ENCODE measurements at regions not wholly inside any gene's neighbourhood (a gene's known extent, or its start where the extent isn't known, plus 50 kb on each side); places are given as distances from the start of the nearest gene placed in this dataset.

GRCh38 chr4:89587364-89587763 lies 249.6 kb downstream of the SNCA start:
- H3K4me3 Mint-ChIP-seq, result no peak overlapping the region
- H3K4me1 Mint-ChIP-seq (ENCODE audit: low read depth), result no peaks in the 10 kb centered on the region
- ATAC-seq (replicated peaks in 1 of 2), result no peak

GRCh38 chr4:89586864-89587263 lies 250.1 kb downstream of the SNCA start:
- Mint-ChIP-seq H3K27me3 (ENCODE audit: low read depth) (peaks cover 12% of the 10 kb centered on the region), H3K4me1 (ENCODE audit: low read depth) (no peaks in the 10 kb centered on the region), H3K4me3 (no peak overlapping the region), H3K27ac (no peak overlapping the region), H3K36me3 (ENCODE audit: insufficient read depth in 2 of 2) (no peaks in the 10 kb centered on the region), H3K9me3 (peaks cover 0 to 2% of the 10 kb centered on the region in 2 donors)
- DNase-seq (no peak), ATAC-seq (replicated peaks in 1 of 2) (no peak)

More at GRCh38 chr4:89587364-89587763, 249.6 kb downstream of the SNCA start:
- no peak overlapping the region for H3K27ac Mint-ChIP-seq
- H3K36me3 Mint-ChIP-seq (ENCODE audit: insufficient read depth in 2 of 2), result no peaks in the 10 kb centered on the region
- DNase-seq, result no peak
- peaks cover 2% of the 10 kb centered on the region in 2 donors for H3K9me3 Mint-ChIP-seq
- H3K27me3 Mint-ChIP-seq (ENCODE audit: low read depth), result peaks cover 8% of the 10 kb centered on the region

GRCh38 chr4:89586318-89586717 lies 250.6 kb downstream of the SNCA start:
- ATAC-seq (replicated peaks in 1 of 2) (no peak), DNase-seq (no peak)
- H3K27ac Mint-ChIP-seq, result no peak overlapping the region
- H3K27me3 Mint-ChIP-seq (ENCODE audit: low read depth), result peaks cover 12% of the 10 kb centered on the region
- H3K4me1 Mint-ChIP-seq (ENCODE audit: low read depth), result no peaks in the 10 kb centered on the region
- no peaks in the 10 kb centered on the region for H3K9me3 Mint-ChIP-seq
- no peak overlapping the region for H3K4me3 Mint-ChIP-seq
- no peaks in the 10 kb centered on the region for H3K36me3 Mint-ChIP-seq (ENCODE audit: insufficient read depth in 2 of 2)

- no peak for DNase-seq
- Mint-ChIP-seq H3K4me3 (no peak overlapping the region), H3K27ac (no peak overlapping the region), H3K36me3 (ENCODE audit: insufficient read depth in 2 of 2) (no peaks in the 10 kb centered on the region), H3K9me3 (no peaks in the 10 kb centered on the region), H3K4me1 (ENCODE audit: low read depth) (no peaks in the 10 kb centered on the region), H3K27me3 (ENCODE audit: low read depth) (peaks cover 12% of the 10 kb centered on the region)
- ATAC-seq (replicated peaks in 1 of 2), result no peak
These were observed 254.0 kb downstream of the SNCA start for GRCh38 chr4:89582756-89583505.

- Mint-ChIP-seq H3K9me3 (no peaks in the 10 kb centered on the region), H3K4me1 (ENCODE audit: low read depth) (no peaks in the 10 kb centered on the region), H3K4me3 (no peak overlapping the region), H3K27me3 (ENCODE audit: low read depth) (peaks cover 7% of the 10 kb centered on the region), H3K27ac (no peak overlapping the region), H3K36me3 (ENCODE audit: insufficient read depth in 2 of 2) (no peaks in the 10 kb centered on the region)
- ATAC-seq (replicated peaks in 1 of 2) (no peak), DNase-seq (no peak)
These were observed 257.2 kb downstream of the SNCA start for GRCh38 chr4:89579771-89580170.

GRCh38 chr4:89576246-89576645 lies 260.7 kb downstream of the SNCA start:
- Mint-ChIP-seq H3K9me3 (no peaks in the 10 kb centered on the region), H3K27me3 (ENCODE audit: low read depth) (no peaks in the 10 kb centered on the region), H3K36me3 (ENCODE audit: insufficient read depth in 2 of 2) (no peaks in the 10 kb centered on the region), H3K4me3 (no peak overlapping the region), H3K27ac (no peak overlapping the region), H3K4me1 (ENCODE audit: low read depth) (no peaks in the 10 kb centered on the region)
- ATAC-seq (replicated peaks in 1 of 2), result no peak
- DNase-seq, result no peak

- no peak for DNase-seq
- Mint-ChIP-seq H3K9me3 (no peaks in the 10 kb centered on the region), H3K4me1 (ENCODE audit: low read depth) (no peaks in the 10 kb centered on the region), H3K36me3 (ENCODE audit: insufficient read depth in 2 of 2) (no peaks in the 10 kb centered on the region), H3K27me3 (ENCODE audit: low read depth) (no peaks in the 10 kb centered on the region), H3K4me3 (no peak overlapping the region), H3K27ac (no peak overlapping the region)
- ATAC-seq (replicated peaks in 1 of 2), result no peak
These were observed 261.1 kb downstream of the SNCA start for GRCh38 chr4:89575840-89576239.

- Mint-ChIP-seq H3K27me3 (ENCODE audit: low read depth) (no peaks in the 10 kb centered on the region), H3K9me3 (no peaks in the 10 kb centered on the region), H3K4me1 (ENCODE audit: low read depth) (no peaks in the 10 kb centered on the region), H3K36me3 (ENCODE audit: insufficient read depth in 2 of 2) (no peaks in the 10 kb centered on the region), H3K27ac (no peak overlapping the region), H3K4me3 (no peak overlapping the region)
- no peak for ATAC-seq (replicated peaks in 1 of 2)
- DNase-seq, result no peak
These were observed 262.8 kb downstream of the SNCA start for GRCh38 chr4:89574176-89574575.

GRCh38 chr4:89573656-89574055 lies 263.3 kb downstream of the SNCA start:
- Mint-ChIP-seq H3K4me1 (ENCODE audit: low read depth) (no peaks in the 10 kb centered on the region), H3K4me3 (no peak overlapping the region), H3K9me3 (no peaks in the 10 kb centered on the region), H3K27me3 (ENCODE audit: low read depth) (no peaks in the 10 kb centered on the region), H3K36me3 (ENCODE audit: insufficient read depth in 2 of 2) (no peaks in the 10 kb centered on the region), H3K27ac (no peak overlapping the region)
- ATAC-seq (replicated peaks in 1 of 2), result no peak
- DNase-seq, result no peak

- H3K27ac Mint-ChIP-seq, result no peak overlapping the region
- H3K36me3 Mint-ChIP-seq (ENCODE audit: insufficient read depth in 2 of 2), result no peaks in the 10 kb centered on the region
- DNase-seq (no peak), ATAC-seq (replicated peaks in 1 of 2) (no peak)
- H3K4me1 Mint-ChIP-seq (ENCODE audit: low read depth), result no peaks in the 10 kb centered on the region
- H3K27me3 Mint-ChIP-seq (ENCODE audit: low read depth), result peaks cover 3% of the 10 kb centered on the region
- no peaks in the 10 kb centered on the region for H3K9me3 Mint-ChIP-seq
- H3K4me3 Mint-ChIP-seq, result no peak overlapping the region
These were observed 264.6 kb downstream of the SNCA start for GRCh38 chr4:89572224-89572858.

- H3K36me3 Mint-ChIP-seq (ENCODE audit: insufficient read depth in 2 of 2), result no peaks in the 10 kb centered on the region
- peaks cover 9% of the 10 kb centered on the region for H3K27me3 Mint-ChIP-seq (ENCODE audit: low read depth)
- no peak overlapping the region for H3K27ac Mint-ChIP-seq
- ATAC-seq (replicated peaks in 1 of 2), result no peak
- H3K9me3 Mint-ChIP-seq, result no peaks in the 10 kb centered on the region
- no peak overlapping the region for H3K4me3 Mint-ChIP-seq
- no peak for DNase-seq
- H3K4me1 Mint-ChIP-seq (ENCODE audit: low read depth), result no peaks in the 10 kb centered on the region
These were observed 263.3 kb upstream of the GPRIN3 start for GRCh38 chr4:89570931-89571330.

GRCh38 chr4:89567936-89568335 lies 260.3 kb upstream of the GPRIN3 start:
- no peaks in the 10 kb centered on the region for H3K9me3 Mint-ChIP-seq
- no peak for DNase-seq
- no peak overlapping the region for H3K27ac Mint-ChIP-seq
- no peak for ATAC-seq (replicated peaks in 1 of 2)
- H3K4me1 Mint-ChIP-seq (ENCODE audit: low read depth), result peaks cover 9% of the 10 kb centered on the region
- no peak overlapping the region for H3K4me3 Mint-ChIP-seq
- H3K27me3 Mint-ChIP-seq (ENCODE audit: low read depth), result peaks cover 9% of the 10 kb centered on the region
- H3K36me3 Mint-ChIP-seq (ENCODE audit: insufficient read depth in 2 of 2), result no peaks in the 10 kb centered on the region

- ATAC-seq (replicated peaks in 1 of 2), result peak; percentile 98
- peak; percentile 7 to 8 for DNase-seq
- no peak overlapping the region for H3K27ac Mint-ChIP-seq
- peaks cover 10% of the 10 kb centered on the region for H3K4me1 Mint-ChIP-seq (ENCODE audit: low read depth)
- no peak overlapping the region for H3K4me3 Mint-ChIP-seq
- H3K36me3 Mint-ChIP-seq (ENCODE audit: insufficient read depth in 2 of 2), result no peaks in the 10 kb centered on the region
- peaks cover 20% of the 10 kb centered on the region for H3K27me3 Mint-ChIP-seq (ENCODE audit: low read depth)
- no peaks in the 10 kb centered on the region for H3K9me3 Mint-ChIP-seq
These were observed 255.8 kb upstream of the GPRIN3 start for GRCh38 chr4:89563431-89563830.

- no peak for DNase-seq
- Mint-ChIP-seq H3K27ac (peak overlapping the region; percentile 34), H3K27me3 (ENCODE audit: low read depth) (peaks cover 20% of the 10 kb centered on the region), H3K36me3 (ENCODE audit: insufficient read depth in 2 of 2) (no peaks in the 10 kb centered on the region), H3K4me1 (ENCODE audit: low read depth) (peaks cover 10% of the 10 kb centered on the region), H3K4me3 (no peak overlapping the region), H3K9me3 (no peaks in the 10 kb centered on the region)
- peak in 1 of 2 donors; percentile 19 for ATAC-seq (replicated peaks in 1 of 2)
These were observed 255.1 kb upstream of the GPRIN3 start for GRCh38 chr4:89562746-89563145.
